ENCODE measurements at regions not wholly inside any gene's neighbourhood (a gene's known extent, or its start where the extent isn't known, plus 50 kb on each side); places are given as distances from the start of the nearest gene placed in this dataset.
"Not testable (repeated sequence)": the region's sequence is repeated elsewhere in the genome, so short reads cannot be mapped to it uniquely, and the experiment has no call there.

DNA sequence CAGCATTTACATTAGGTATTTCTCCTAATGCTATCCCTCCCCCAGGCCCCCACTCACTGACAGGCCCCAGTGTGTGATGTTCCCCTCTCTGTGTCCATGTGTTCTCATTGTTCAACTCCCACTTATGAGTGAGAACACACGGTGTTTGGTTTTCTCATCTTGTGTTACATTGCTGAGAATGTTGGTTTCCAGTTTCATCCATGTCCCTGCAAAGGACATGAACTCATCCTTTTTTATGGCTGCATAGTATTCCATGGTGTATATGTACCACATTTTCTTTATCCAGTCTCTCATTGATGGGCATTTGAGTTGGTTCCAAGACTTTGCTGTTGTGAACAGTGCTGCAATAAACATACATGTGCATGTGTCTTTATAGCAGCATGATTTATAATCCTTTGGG lies 73.0 kb upstream of the PAK3 start:
- TF ChIP-seq, protein P1, sequence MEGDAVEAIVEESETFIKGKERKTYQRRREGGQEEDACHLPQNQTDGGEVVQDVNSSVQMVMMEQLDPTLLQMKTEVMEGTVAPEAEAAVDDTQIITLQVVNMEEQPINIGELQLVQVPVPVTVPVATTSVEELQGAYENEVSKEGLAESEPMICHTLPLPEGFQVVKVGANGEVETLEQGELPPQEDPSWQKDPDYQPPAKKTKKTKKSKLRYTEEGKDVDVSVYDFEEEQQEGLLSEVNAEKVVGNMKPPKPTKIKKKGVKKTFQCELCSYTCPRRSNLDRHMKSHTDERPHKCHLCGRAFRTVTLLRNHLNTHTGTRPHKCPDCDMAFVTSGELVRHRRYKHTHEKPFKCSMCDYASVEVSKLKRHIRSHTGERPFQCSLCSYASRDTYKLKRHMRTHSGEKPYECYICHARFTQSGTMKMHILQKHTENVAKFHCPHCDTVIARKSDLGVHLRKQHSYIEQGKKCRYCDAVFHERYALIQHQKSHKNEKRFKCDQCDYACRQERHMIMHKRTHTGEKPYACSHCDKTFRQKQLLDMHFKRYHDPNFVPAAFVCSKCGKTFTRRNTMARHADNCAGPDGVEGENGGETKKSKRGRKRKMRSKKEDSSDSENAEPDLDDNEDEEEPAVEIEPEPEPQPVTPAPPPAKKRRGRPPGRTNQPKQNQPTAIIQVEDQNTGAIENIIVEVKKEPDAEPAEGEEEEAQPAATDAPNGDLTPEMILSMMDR (optimal IDR thresholded peaks at IDR 0.05 in 1 of 3, IDR thresholded peaks at IDR 0.05 in 1 of 3, conservative IDR thresholded peaks at IDR 0.05 in 1 of 3; ENCODE audit: extremely low read depth in 1 of 3, insufficient read depth in 2 of 3, low read length in 3 of 3) = not testable (repeated sequence)
- not testable (repeated sequence) for TF ChIP-seq EZH2 (IDR thresholded peaks at IDR 0.05; ENCODE audit: low read length)

Data from keratinocyte (primary cell).